AG04449 (cell line): ENCODE measurements at regions not wholly inside any gene's neighbourhood (a gene's known extent, or its start where the extent isn't known, plus 50 kb on each side); places are given as distances from the start of the nearest gene placed in this dataset.
"Not testable (repeated sequence)": the region's sequence is repeated elsewhere in the genome, so short reads cannot be mapped to it uniquely, and the experiment has no call there.

Experiments used
- CTCF ChIA-PET: fragments of 350-600 bp; formaldehyde crosslinking; extraction: SDS; loops from one replicate; lab custom pipeline; 2021; ENCODE audit warnings: antibody characterized with exemption; lab: Yijun Ruan, JAX
- POLR2A ChIA-PET: fragments of 400-600, 350-600 bp; formaldehyde crosslinking; extraction: SDS; loops from one replicate; lab custom pipeline; 2020; ENCODE audit warnings: antibody characterized with exemption, inconsistent platforms; lab: Yijun Ruan, JAX
- DNase-seq: peaks from one replicate; pipeline ENCODE4 v3.0.0-alpha.2; 2010; ENCODE audit warnings: low read depth, low spot score
- H3K4me3 ChIP-seq: 2 replicates; pipeline ENCODE4 v1.5.1; 2011; ENCODE audit warnings: low read depth, mild to moderate bottlenecking, control low read depth, low read length
- CTCF ChIP-seq: IDR thresholded peaks from one replicate; pipeline ENCODE4 v1.5.1; 2011; ENCODE audit warnings: mild to moderate bottlenecking, moderate library complexity, low read length, control low read depth, inconsistent platforms; ENCODE audit not compliant: insufficient read depth; ENCODE audit errors: missing control alignments

- TF ChIP-seq CTCF = no peak
Measured at GRCh38 chr10:61586829-61587228, 75.9 kb upstream of the CABCOCO1 start.

GRCh38 chr10:61580608-61581007 lies 82.1 kb upstream of the CABCOCO1 start:
- no peak for TF ChIP-seq CTCF
- no peak for DNase-seq
- H3K4me3 ChIP-seq = no peak overlapping the region
- CTCF ChIA-PET = no interaction called here
- POLR2A ChIA-PET = no interaction called here

More at GRCh38 chr10:61586829-61587228, 75.9 kb upstream of the CABCOCO1 start:
- DNase-seq = no peak
- CTCF ChIA-PET = interaction anchor here (1.1 kb wide), 1 partner anchor 9 kb away, joined by 3 read pairs; no protein-coding TSS in a partner anchor
- no peak overlapping the region for H3K4me3 ChIP-seq
- POLR2A ChIA-PET = no interaction called here

- DNase-seq, CTCF ChIA-PET, H3K4me3 ChIP-seq, POLR2A ChIA-PET: not testable (repeated sequence)
Measured at GRCh38 chr10:61570204-61570603, 92.5 kb upstream of the CABCOCO1 start.

- POLR2A ChIA-PET = no interaction called here
- no peak for TF ChIP-seq CTCF
- DNase-seq = no peak
- CTCF ChIA-PET = no interaction called here
- no peak overlapping the region for H3K4me3 ChIP-seq
Measured at GRCh38 chr10:61567729-61568128, 95.0 kb upstream of the CABCOCO1 start.

GRCh38 chr10:61565819-61566560 lies 96.7 kb upstream of the CABCOCO1 start:
- ChIA-PET CTCF (no interaction called here), POLR2A (no interaction called here)
- TF ChIP-seq CTCF = no peak

GRCh38 chr10:61564444-61564843 lies 98.3 kb upstream of the CABCOCO1 start:
- ChIA-PET POLR2A (no interaction called here), CTCF (no interaction called here)
- no peak for TF ChIP-seq CTCF
- no peak overlapping the region for H3K4me3 ChIP-seq
- no peak for DNase-seq

More at GRCh38 chr10:61565819-61566560, 96.7 kb upstream of the CABCOCO1 start:
- H3K4me3 ChIP-seq = no peak overlapping the region
- no peak for DNase-seq

- no peak overlapping the region for H3K4me3 ChIP-seq
- POLR2A ChIA-PET = no interaction called here
- no peak for DNase-seq
- no peak for TF ChIP-seq CTCF
- CTCF ChIA-PET = interaction anchor here (1.4 kb wide), 1 partner anchor 23 kb away, joined by 3 read pairs; no protein-coding TSS in a partner anchor
Measured at GRCh38 chr10:61559615-61560014, 103.1 kb upstream of the CABCOCO1 start.
